C4-2B (cell line): ENCODE measurements at regions not wholly inside any gene's neighbourhood (a gene's known extent, or its start where the extent isn't known, plus 50 kb on each side); places are given as distances from the start of the nearest gene placed in this dataset.

ENCODE experiments used
- H3K27ac ChIP-seq: fragments of 450-650 bp; 2 replicates; pipeline ENCODE4 v1.5.1; 2017
- CTCF ChIP-seq: fragments of 450-650 bp; conservative IDR thresholded peaks from 2 replicates; pipeline ENCODE4 v1.5.1; 2017; ENCODE audit warnings: mild to moderate bottlenecking
- ZFX ChIP-seq: fragments of 450-650 bp; IDR thresholded peaks from 2 replicates; pipeline ENCODE4 v1.6.1; 2017

- H3K27ac ChIP-seq = no peak overlapping the region
- TF ChIP-seq ZFX = no peak
- no peak for TF ChIP-seq CTCF
These were observed 304.0 kb downstream of the SHQ1 start for GRCh38 chr3:72544239-72544638.

- H3K27ac ChIP-seq = no peak overlapping the region
- no peak for TF ChIP-seq CTCF
- TF ChIP-seq ZFX = no peak
These were observed 305.0 kb downstream of the SHQ1 start for GRCh38 chr3:72543246-72543645.

- H3K27ac ChIP-seq = no peak overlapping the region
- TF ChIP-seq ZFX (no peak), CTCF (no peak)
These were observed 305.5 kb downstream of the SHQ1 start for GRCh38 chr3:72542781-72543180.

GRCh38 chr3:72539856-72540255 lies 308.4 kb downstream of the SHQ1 start:
- no peak for TF ChIP-seq CTCF
- TF ChIP-seq ZFX = no peak
- H3K27ac ChIP-seq = no peak overlapping the region

- TF ChIP-seq ZFX = no peak
- TF ChIP-seq CTCF = no peak
- no peak overlapping the region for H3K27ac ChIP-seq
These were observed 310.0 kb downstream of the SHQ1 start for GRCh38 chr3:72538070-72538745.

GRCh38 chr3:72537448-72537847 lies 310.8 kb downstream of the SHQ1 start:
- no peak for TF ChIP-seq ZFX

GRCh38 chr3:72536878-72537267 lies 311.4 kb downstream of the SHQ1 start:
- TF ChIP-seq ZFX (no peak), CTCF (no peak)

More at GRCh38 chr3:72537448-72537847, 310.8 kb downstream of the SHQ1 start:
- H3K27ac ChIP-seq = no peak overlapping the region

More at GRCh38 chr3:72536878-72537267, 311.4 kb downstream of the SHQ1 start:
- no peak overlapping the region for H3K27ac ChIP-seq
